ENCODE measurements at regions not wholly inside any gene's neighbourhood (a gene's known extent, or its start where the extent isn't known, plus 50 kb on each side); places are given as distances from the start of the nearest gene placed in this dataset.
"Not testable (repeated sequence)": the region's sequence is repeated elsewhere in the genome, so short reads cannot be mapped to it uniquely, and the experiment has no call there.

- POLR2A ChIA-PET, result no interaction called here
- DNase-seq (no peak), ATAC-seq (no peak)
- no peak overlapping the region for H3K4me3 ChIP-seq (ENCODE audit: low read length)
- no peak overlapping the region for H3K27ac ChIP-seq (ENCODE audit: low read depth, low read length)
- no peaks in the 10 kb centered on the region for H3K9me3 ChIP-seq (ENCODE audit: control insufficient read depth in 2 of 3, low read length in 3 of 3)
- H3K4me1 ChIP-seq (ENCODE audit: control insufficient read depth in 2 of 2, insufficient read depth in 2 of 2, low read length in 2 of 2), result peaks cover 0 to 5% of the 10 kb centered on the region in 2 donors
- H3K27me3 ChIP-seq (ENCODE audit: control insufficient read depth in 2 of 2, insufficient read depth in 2 of 2, low read length in 2 of 2), result no peaks in the 10 kb centered on the region
- Mint-ChIP-seq H3K4me3 (no peak overlapping the region), H3K36me3 (no peaks in the 10 kb centered on the region), H3K27me3 (no peaks in the 10 kb centered on the region), H3K4me1 (peaks cover 0 to 4% (median 0%) of the 10 kb centered on the region in 7 donors), H3K9me3 (peaks cover 0 to 2% (median 0%) of the 10 kb centered on the region in 11 donors), H3K27ac (no peak overlapping the region)
- H3K36me3 ChIP-seq (ENCODE audit: control insufficient read depth in 2 of 3, insufficient read depth in 3 of 3, low read length in 3 of 3), result no peaks in the 10 kb centered on the region
- CTCF ChIA-PET, result no interaction called here
- intact Hi-C loops (cut with micrococcal nuclease), result no loop called here
Measured at GRCh38 chr10:42690449-42691360, 52.3 kb upstream of the ZNF33B start.

DNA sequence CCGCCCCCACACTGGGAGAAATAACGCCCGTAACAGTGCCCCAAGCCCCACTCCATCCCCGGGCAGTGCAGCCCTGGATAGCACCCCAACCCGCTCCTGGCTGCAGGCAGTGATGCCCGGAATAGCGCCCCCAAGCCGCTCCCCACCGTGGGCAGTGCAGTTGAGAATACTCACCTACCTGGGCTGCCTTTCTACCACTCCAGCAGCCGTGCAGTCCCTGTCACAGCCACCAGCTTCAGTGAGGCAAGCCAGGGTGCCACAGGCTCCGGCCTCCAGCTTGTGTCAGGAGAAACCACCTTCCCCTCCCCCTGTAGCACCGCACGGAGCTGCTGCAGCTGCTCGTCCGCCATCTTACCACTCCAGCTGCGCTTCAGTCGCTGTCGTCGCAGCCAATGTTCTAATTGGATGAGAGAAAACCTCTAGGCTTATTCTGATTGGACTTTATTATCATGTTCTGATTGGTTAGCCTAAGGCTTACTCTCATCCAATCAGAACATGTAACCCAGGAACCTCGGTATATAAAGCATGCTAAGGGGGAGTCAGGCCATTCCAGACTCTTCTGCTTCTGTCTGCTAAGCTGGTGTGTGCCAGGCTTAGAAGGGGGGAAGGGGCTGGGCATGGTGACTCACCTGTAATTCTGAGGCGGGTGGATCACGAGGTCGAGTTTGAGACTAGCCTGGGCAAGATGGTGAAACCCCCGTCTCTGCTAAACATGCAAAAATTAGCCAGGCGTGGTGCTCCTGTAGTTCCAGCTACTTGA lies 53.2 kb upstream of the ZNF33B start:
- H3K36me3 Mint-ChIP-seq, result no peaks in the 10 kb centered on the region
- peaks cover 0 to 2% (median 0%) of the 10 kb centered on the region in 11 donors for H3K9me3 Mint-ChIP-seq
- H3K27me3 Mint-ChIP-seq, result no peaks in the 10 kb centered on the region
- H3K36me3 ChIP-seq (ENCODE audit: control insufficient read depth in 2 of 3, insufficient read depth in 3 of 3, low read length in 3 of 3), result no peaks in the 10 kb centered on the region
- H3K9me3 ChIP-seq (ENCODE audit: control insufficient read depth in 2 of 3, low read length in 3 of 3), result no peaks in the 10 kb centered on the region
- H3K27me3 ChIP-seq (ENCODE audit: control insufficient read depth in 2 of 2, insufficient read depth in 2 of 2, low read length in 2 of 2), result no peaks in the 10 kb centered on the region
- H3K4me1 Mint-ChIP-seq, result peaks cover 0 to 4% (median 0%) of the 10 kb centered on the region in 7 donors
- DNase-seq (no peak), ATAC-seq (no peak)
- intact Hi-C loops (cut with micrococcal nuclease), result no loop called here
- no peak overlapping the region for H3K27ac Mint-ChIP-seq
- no peak overlapping the region for H3K4me3 Mint-ChIP-seq
- ChIA-PET POLR2A (no interaction called here), CTCF (no interaction called here)
- H3K4me3 ChIP-seq (ENCODE audit: low read length), result no peak overlapping the region
- no peak overlapping the region for H3K27ac ChIP-seq (ENCODE audit: low read depth, low read length)
- H3K4me1 ChIP-seq (ENCODE audit: control insufficient read depth in 2 of 2, insufficient read depth in 2 of 2, low read length in 2 of 2), result peaks cover 0 to 5% of the 10 kb centered on the region in 2 donors

DNA sequence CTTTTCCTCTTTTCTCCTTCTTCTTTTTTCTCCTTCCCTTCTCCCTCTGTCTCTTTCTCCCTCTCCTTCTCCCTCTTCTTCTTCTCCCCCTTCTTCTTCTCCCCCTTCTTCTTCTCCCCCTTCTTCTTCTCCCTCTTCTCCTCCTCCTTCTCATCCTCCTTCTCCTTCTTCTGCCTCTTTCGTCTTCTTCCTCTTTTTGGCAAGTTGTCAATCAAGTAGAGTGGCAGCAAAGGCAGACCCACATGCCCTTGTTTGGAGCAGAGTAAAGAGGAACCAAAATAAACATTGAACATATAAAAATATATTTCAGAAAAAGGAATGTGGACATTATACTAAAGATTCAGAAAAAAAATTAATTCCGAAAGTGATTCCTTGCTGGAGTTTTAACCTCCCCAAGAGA lies 59.6 kb upstream of the ZNF33B start:
- no peaks in the 10 kb centered on the region for H3K9me3 ChIP-seq (ENCODE audit: control insufficient read depth in 2 of 3, low read length in 3 of 3)
- intact Hi-C loops (cut with micrococcal nuclease), result no loop called here
- H3K36me3 ChIP-seq (ENCODE audit: control insufficient read depth in 2 of 3, insufficient read depth in 3 of 3, low read length in 3 of 3), result no peaks in the 10 kb centered on the region
- ChIA-PET POLR2A (no interaction called here), CTCF (no interaction called here)
- no peaks in the 10 kb centered on the region for H3K36me3 Mint-ChIP-seq
- H3K4me3 ChIP-seq (ENCODE audit: low read length), result no peak overlapping the region
- no peak overlapping the region for H3K27ac ChIP-seq (ENCODE audit: low read depth, low read length)
- H3K27ac Mint-ChIP-seq, result no peak overlapping the region
- H3K9me3 Mint-ChIP-seq, result peaks cover 0 to 6% (median 0%) of the 10 kb centered on the region in 11 donors
- no peaks in the 10 kb centered on the region for H3K4me1 ChIP-seq (ENCODE audit: control insufficient read depth in 2 of 2, insufficient read depth in 2 of 2, low read length in 2 of 2)
- no peaks in the 10 kb centered on the region for H3K27me3 ChIP-seq (ENCODE audit: control insufficient read depth in 2 of 2, insufficient read depth in 2 of 2, low read length in 2 of 2)
- ATAC-seq (no peak), DNase-seq (no peak)
- no peak overlapping the region for H3K4me3 Mint-ChIP-seq
- H3K4me1 Mint-ChIP-seq, result no peaks in the 10 kb centered on the region
- peaks cover 2 to 38% (median 25%) of the 10 kb centered on the region in 5 donors for H3K27me3 Mint-ChIP-seq

DNA sequence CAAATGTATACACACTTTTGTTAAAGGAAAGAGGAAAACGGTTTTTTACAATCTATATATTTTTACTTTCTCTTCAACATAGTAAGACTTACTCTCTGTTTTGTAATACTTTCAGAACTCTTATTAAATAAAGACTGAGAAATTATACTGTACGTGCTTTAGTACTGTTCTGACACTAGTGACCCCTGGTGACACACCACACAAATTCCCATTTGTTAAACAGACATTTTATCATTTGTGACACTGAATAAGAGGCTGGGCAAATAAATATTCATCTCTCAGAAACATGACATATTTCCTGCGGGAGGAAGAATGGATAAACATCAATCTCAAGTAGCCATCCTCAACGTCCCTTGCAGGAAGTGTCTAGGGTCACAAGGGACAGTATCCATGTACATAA lies 68.9 kb upstream of the ZNF33B start:
- H3K4me1 Mint-ChIP-seq, result no peaks in the 10 kb centered on the region
- no peak overlapping the region for H3K27ac ChIP-seq (ENCODE audit: low read depth, low read length)
- intact Hi-C loops (cut with micrococcal nuclease), result no loop called here
- H3K9me3 ChIP-seq (ENCODE audit: control insufficient read depth in 2 of 3, low read length in 3 of 3), result no peaks in the 10 kb centered on the region
- no peak overlapping the region for H3K4me3 Mint-ChIP-seq
- H3K36me3 ChIP-seq (ENCODE audit: control insufficient read depth in 2 of 3, insufficient read depth in 3 of 3, low read length in 3 of 3), result no peaks in the 10 kb centered on the region
- ATAC-seq (no peak), DNase-seq (no peak)
- no peak overlapping the region for H3K4me3 ChIP-seq (ENCODE audit: low read length)
- H3K36me3 Mint-ChIP-seq, result no peaks in the 10 kb centered on the region
- POLR2A ChIA-PET, result no interaction called here
- H3K4me1 ChIP-seq (ENCODE audit: control insufficient read depth in 2 of 2, insufficient read depth in 2 of 2, low read length in 2 of 2), result no peaks in the 10 kb centered on the region
- H3K27me3 ChIP-seq (ENCODE audit: control insufficient read depth in 2 of 2, insufficient read depth in 2 of 2, low read length in 2 of 2), result no peaks in the 10 kb centered on the region
- CTCF ChIA-PET, result no interaction called here
- no peak overlapping the region for H3K27ac Mint-ChIP-seq
- H3K9me3 Mint-ChIP-seq, result no peaks in the 10 kb centered on the region
- H3K27me3 Mint-ChIP-seq, result peaks cover 0 to 29% (median 21%) of the 10 kb centered on the region in 5 donors

- H3K9me3 ChIP-seq (ENCODE audit: control insufficient read depth in 2 of 3, low read length in 3 of 3); ATAC-seq; H3K27ac ChIP-seq (ENCODE audit: low read depth, low read length); CTCF ChIA-PET; H3K36me3 ChIP-seq (ENCODE audit: control insufficient read depth in 2 of 3, insufficient read depth in 3 of 3, low read length in 3 of 3); H3K27me3 ChIP-seq (ENCODE audit: control insufficient read depth in 2 of 2, insufficient read depth in 2 of 2, low read length in 2 of 2); H3K4me3 Mint-ChIP-seq; H3K4me3 ChIP-seq (ENCODE audit: low read length); POLR2A ChIA-PET; H3K36me3 Mint-ChIP-seq; H3K4me1 ChIP-seq (ENCODE audit: control insufficient read depth in 2 of 2, insufficient read depth in 2 of 2, low read length in 2 of 2); H3K4me1 Mint-ChIP-seq; DNase-seq; intact Hi-C loops (cut with micrococcal nuclease); H3K27ac Mint-ChIP-seq; H3K9me3 Mint-ChIP-seq: not testable (repeated sequence)
- peaks cover 0 to 26% (median 11%) of the 10 kb centered on the region in 5 donors for H3K27me3 Mint-ChIP-seq
Measured at GRCh38 chr10:42719339-42719738, 63.3 kb upstream of the BMS1 start.

DNA sequence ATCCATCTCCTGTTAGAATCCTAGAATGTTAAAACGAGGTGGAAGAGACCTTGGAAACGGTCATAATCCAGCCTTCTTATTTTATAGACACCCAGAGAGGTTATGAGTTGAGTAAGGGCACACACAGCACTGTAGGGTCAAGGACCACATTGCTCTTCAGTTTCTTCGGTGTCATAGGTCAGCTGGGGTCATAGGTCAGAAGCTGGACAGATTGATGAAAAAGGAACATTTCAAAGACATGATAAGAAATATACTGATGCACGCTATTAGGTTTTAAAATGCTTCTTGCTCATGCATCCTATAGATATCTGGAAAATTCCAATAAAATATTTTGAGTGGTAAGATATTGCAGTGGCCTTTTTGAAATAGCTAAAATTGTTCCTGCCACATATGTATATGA lies 60.0 kb upstream of the BMS1 start:
- no peak overlapping the region for H3K4me3 Mint-ChIP-seq
- Histone ChIP-seq H3K36me3 (ENCODE audit: control insufficient read depth in 2 of 3, insufficient read depth in 3 of 3, low read length in 3 of 3) (no peaks in the 10 kb centered on the region), H3K4me3 (ENCODE audit: low read length) (no peak overlapping the region), H3K9me3 (ENCODE audit: control insufficient read depth in 2 of 3, low read length in 3 of 3) (no peaks in the 10 kb centered on the region), H3K27ac (ENCODE audit: low read depth, low read length) (no peak overlapping the region), H3K4me1 (ENCODE audit: control insufficient read depth in 2 of 2, insufficient read depth in 2 of 2, low read length in 2 of 2) (no peaks in the 10 kb centered on the region), H3K27me3 (ENCODE audit: control insufficient read depth in 2 of 2, insufficient read depth in 2 of 2, low read length in 2 of 2) (no peaks in the 10 kb centered on the region)
- H3K27me3 Mint-ChIP-seq, result peaks cover 0 to 22% (median 16%) of the 10 kb centered on the region in 5 donors
- ChIA-PET POLR2A (no interaction called here), CTCF (no interaction called here)
- intact Hi-C loops (cut with micrococcal nuclease), result no loop called here
- DNase-seq (no peak), ATAC-seq (no peak)
- H3K9me3 Mint-ChIP-seq, result no peaks in the 10 kb centered on the region
- H3K4me1 Mint-ChIP-seq, result no peaks in the 10 kb centered on the region
- no peaks in the 10 kb centered on the region for H3K36me3 Mint-ChIP-seq
- H3K27ac Mint-ChIP-seq, result no peak overlapping the region
